ENCODE measurements at regions not wholly inside any gene's neighbourhood (a gene's known extent, or its start where the extent isn't known, plus 50 kb on each side); places are given as distances from the start of the nearest gene placed in this dataset.

DNA sequence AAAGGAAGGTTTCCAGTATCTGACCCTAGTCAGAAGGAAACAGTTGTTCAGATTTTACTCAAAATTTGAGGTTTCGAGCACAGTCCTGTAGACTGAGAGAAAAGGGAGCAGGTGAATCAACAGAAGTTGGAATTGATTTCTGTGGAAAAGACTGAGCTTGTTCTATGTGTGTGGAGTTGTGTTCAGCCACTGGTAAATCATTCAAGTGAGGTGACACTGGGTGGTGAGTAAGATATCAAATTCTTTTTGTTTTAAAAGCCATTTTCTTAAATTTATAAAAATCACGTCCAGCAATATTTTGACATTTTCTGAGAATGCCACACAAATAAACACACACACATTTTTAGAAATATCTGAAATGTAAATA, 165.1 kb downstream of the HGF start:
- no peak for TF ChIP-seq POLR2A (IDR thresholded peaks at IDR 0.05)
- TF ChIP-seq, protein P1, sequence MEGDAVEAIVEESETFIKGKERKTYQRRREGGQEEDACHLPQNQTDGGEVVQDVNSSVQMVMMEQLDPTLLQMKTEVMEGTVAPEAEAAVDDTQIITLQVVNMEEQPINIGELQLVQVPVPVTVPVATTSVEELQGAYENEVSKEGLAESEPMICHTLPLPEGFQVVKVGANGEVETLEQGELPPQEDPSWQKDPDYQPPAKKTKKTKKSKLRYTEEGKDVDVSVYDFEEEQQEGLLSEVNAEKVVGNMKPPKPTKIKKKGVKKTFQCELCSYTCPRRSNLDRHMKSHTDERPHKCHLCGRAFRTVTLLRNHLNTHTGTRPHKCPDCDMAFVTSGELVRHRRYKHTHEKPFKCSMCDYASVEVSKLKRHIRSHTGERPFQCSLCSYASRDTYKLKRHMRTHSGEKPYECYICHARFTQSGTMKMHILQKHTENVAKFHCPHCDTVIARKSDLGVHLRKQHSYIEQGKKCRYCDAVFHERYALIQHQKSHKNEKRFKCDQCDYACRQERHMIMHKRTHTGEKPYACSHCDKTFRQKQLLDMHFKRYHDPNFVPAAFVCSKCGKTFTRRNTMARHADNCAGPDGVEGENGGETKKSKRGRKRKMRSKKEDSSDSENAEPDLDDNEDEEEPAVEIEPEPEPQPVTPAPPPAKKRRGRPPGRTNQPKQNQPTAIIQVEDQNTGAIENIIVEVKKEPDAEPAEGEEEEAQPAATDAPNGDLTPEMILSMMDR (IDR thresholded peaks at IDR 0.05) = no peak
- DNase-seq = no peak

DNA sequence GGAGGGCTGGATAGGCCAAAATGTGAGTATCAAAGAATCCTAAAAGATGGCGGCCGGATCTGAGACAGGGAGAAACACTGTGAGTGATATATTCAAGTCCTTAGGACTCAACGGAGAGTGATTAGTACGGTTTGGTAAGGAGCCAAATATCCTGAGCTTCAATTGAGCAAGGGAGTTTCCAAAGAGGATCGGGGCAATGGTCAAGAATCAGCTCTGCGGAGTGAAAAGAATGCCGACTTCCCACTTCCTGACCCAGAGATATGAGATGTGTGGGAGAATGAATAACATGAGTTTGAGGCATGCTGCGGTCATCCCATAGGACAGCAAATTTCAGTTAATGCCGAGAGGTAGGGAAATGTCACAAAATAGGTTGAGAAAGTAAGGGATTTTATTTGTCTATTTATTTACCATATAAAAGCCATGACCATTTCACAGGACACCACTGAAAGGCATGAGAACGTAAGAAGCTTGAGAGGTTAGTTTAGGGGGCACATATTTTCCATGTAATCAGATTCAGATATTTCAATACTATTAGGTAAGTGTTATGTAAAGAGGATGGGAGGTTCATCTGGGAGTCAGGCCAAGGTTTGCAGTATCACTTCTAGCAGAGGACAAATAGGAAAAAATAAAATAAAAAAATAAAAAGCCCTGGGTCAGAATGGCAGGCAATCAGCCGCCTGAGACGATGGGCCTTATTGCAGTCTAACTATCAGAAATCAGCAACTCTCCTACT, 165.6 kb downstream of the HGF start:
- H3K4me3 ChIP-seq = no peak overlapping the region
- H3K36me3 ChIP-seq = no peaks in the 10 kb centered on the region
- DNase-seq = no peak
- no peaks in the 10 kb centered on the region for H3K27me3 ChIP-seq
- TF ChIP-seq, protein P1 (IDR thresholded peaks at IDR 0.05) = no peak
- TF ChIP-seq POLR2A (IDR thresholded peaks at IDR 0.05) = no peak
- H3K27ac ChIP-seq = no peak overlapping the region
- no peaks in the 10 kb centered on the region for H3K4me1 ChIP-seq
- no peaks in the 10 kb centered on the region for H3K9me3 ChIP-seq

More for the DNA sequence above, 165.1 kb downstream of the HGF start:
- Histone ChIP-seq H3K27me3 (no peaks in the 10 kb centered on the region), H3K36me3 (no peaks in the 10 kb centered on the region), H3K27ac (no peak overlapping the region), H3K4me3 (no peak overlapping the region), H3K9me3 (no peaks in the 10 kb centered on the region), H3K4me1 (no peaks in the 10 kb centered on the region)

GRCh38 chr7:81600608-81601007, 169.2 kb downstream of the HGF start:
- Histone ChIP-seq H3K27ac (no peak overlapping the region), H3K36me3 (no peaks in the 10 kb centered on the region), H3K9me3 (no peaks in the 10 kb centered on the region), H3K4me3 (no peak overlapping the region), H3K4me1 (no peaks in the 10 kb centered on the region), H3K27me3 (no peaks in the 10 kb centered on the region)
- TF ChIP-seq, protein P1 (IDR thresholded peaks at IDR 0.05) = no peak
- no peak for TF ChIP-seq POLR2A (IDR thresholded peaks at IDR 0.05)
- DNase-seq = no peak

DNA sequence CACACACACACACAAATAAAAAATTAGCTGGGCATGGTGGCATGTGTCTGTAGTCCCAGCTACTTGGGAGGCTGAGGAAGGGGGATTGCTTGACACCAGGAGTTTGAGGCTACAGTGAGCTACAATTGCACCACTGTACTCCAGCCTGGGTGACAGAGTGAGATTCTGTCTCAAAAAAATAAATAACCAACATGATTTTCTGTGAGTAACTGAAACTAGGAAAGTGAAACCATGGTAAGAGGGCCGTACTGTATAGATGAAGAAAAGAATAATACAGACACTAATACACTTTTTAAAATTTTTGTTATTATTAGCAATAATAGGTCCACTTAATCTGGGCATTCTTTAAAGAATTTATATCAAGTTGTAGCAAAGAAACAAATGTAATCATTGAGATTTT, 170.9 kb downstream of the HGF start:
- Histone ChIP-seq H3K27ac (no peak overlapping the region), H3K9me3 (no peaks in the 10 kb centered on the region), H3K27me3 (no peaks in the 10 kb centered on the region), H3K4me1 (no peaks in the 10 kb centered on the region), H3K4me3 (no peak overlapping the region), H3K36me3 (no peaks in the 10 kb centered on the region)
- DNase-seq = no peak
- TF ChIP-seq POLR2A (IDR thresholded peaks at IDR 0.05) = no peak
- TF ChIP-seq, protein P1 (IDR thresholded peaks at IDR 0.05) = no peak

GRCh38 chr7:81594767-81595166, 175.1 kb downstream of the HGF start:
- no peak for TF ChIP-seq POLR2A (IDR thresholded peaks at IDR 0.05)
- TF ChIP-seq, protein P1 (IDR thresholded peaks at IDR 0.05) = no peak
- no peaks in the 10 kb centered on the region for H3K9me3 ChIP-seq
- H3K4me3 ChIP-seq = no peak overlapping the region
- no peaks in the 10 kb centered on the region for H3K4me1 ChIP-seq
- no peaks in the 10 kb centered on the region for H3K36me3 ChIP-seq
- no peak for DNase-seq
- no peak overlapping the region for H3K27ac ChIP-seq
- no peaks in the 10 kb centered on the region for H3K27me3 ChIP-seq

- TF ChIP-seq, protein P1 (IDR thresholded peaks at IDR 0.05) = no peak
- TF ChIP-seq POLR2A (IDR thresholded peaks at IDR 0.05) = no peak
- no peak overlapping the region for H3K4me3 ChIP-seq
- no peaks in the 10 kb centered on the region for H3K9me3 ChIP-seq
- H3K27me3 ChIP-seq = no peaks in the 10 kb centered on the region
- no peaks in the 10 kb centered on the region for H3K4me1 ChIP-seq
- H3K36me3 ChIP-seq = no peaks in the 10 kb centered on the region
- H3K27ac ChIP-seq = no peak overlapping the region
- DNase-seq = no peak
These were observed 179.7 kb downstream of the HGF start for GRCh38 chr7:81590131-81590530.
